GM12878 (cell line): ENCODE measurements at regions not wholly inside any gene's neighbourhood (a gene's known extent, or its start where the extent isn't known, plus 50 kb on each side); places are given as distances from the start of the nearest gene placed in this dataset.

ENCODE experiments used
- ATAC-seq: fragments of 200-7000 bp; cut with Tn5 transposase; 3 replicates; pipeline ENCODE4 v1.9.1; 2020; ENCODE audit warnings: mild to moderate bottlenecking, moderate library complexity
- BruUV-seq: library from RNA; stranded (reverse); fragments of 400-500 nt; replicated peaks from 2 replicates; lab custom pipeline; 2021; lab: Mats Ljungman, UMichigan
- CTCF ChIA-PET: fragments of 300-600 bp; sonication (Branson Sonifier 250); formaldehyde crosslinking; extraction: SDS; loops from one replicate; lab custom pipeline; 2021; ENCODE audit warnings: inconsistent platforms; lab: Yijun Ruan, JAX
- POLR2A ChIA-PET: fragments of 350-600 bp; formaldehyde crosslinking; extraction: SDS; loops from one replicate; lab custom pipeline; 2021; ENCODE audit warnings: inconsistent platforms; lab: Charles Lee
- RAD21 ChIA-PET: fragments of 300-600 bp; sonication (Branson Sonifier 250); formaldehyde crosslinking; loops from one replicate; lab custom pipeline; 2023; ENCODE audit warnings: antibody characterized with exemption; ENCODE audit not compliant: unreplicated experiment; lab: Charles Lee
- SMC1A ChIA-PET: fragments of 300-600 bp; sonication (Branson Sonifier 250); formaldehyde crosslinking; loops from one replicate; lab custom pipeline; 2023; ENCODE audit not compliant: unreplicated experiment, uncharacterized antibody; lab: Charles Lee
- DNase-seq: peaks from one replicate; pipeline ENCODE4 v3.0.0-alpha.2; 2011; ENCODE audit warnings: low read depth, low spot score
- FAIRE-seq: peaks from 3 replicates; lab custom pipeline; 2011; peaks lifted over from hg19 to GRCh38; lab: Jason Lieb, UNC
- H2AFZ ChIP-seq: 2 replicates; pipeline ENCODE4 v1.6.0; 2011; ENCODE audit warnings: low read depth, low read length, control low read depth; ENCODE audit not compliant: control insufficient read depth
- H3K27ac ChIP-seq: 2 replicates; pipeline ENCODE4 v1.5.1; 2011; ENCODE audit warnings: control low read depth; ENCODE audit not compliant: control insufficient read depth, insufficient read depth
- H3K27me3 ChIP-seq, 2 experiments: replicated peaks in 1 of 2; 2 replicates each; pipeline versions ENCODE4 v1.6.0 to v1.6.1; 2011; ENCODE audit warnings: low read length in 1 of 2; ENCODE audit not compliant: control insufficient read depth in 2 of 2, insufficient read depth in 2 of 2
- H3K36me3 ChIP-seq, 2 experiments: 2 replicates each; pipeline ENCODE4 v1.5.1; 2011; ENCODE audit warnings: low read length in 1 of 2; ENCODE audit not compliant: control insufficient read depth in 2 of 2, insufficient read depth in 2 of 2
- H3K4me1 ChIP-seq: 2 replicates; pipeline ENCODE4 v1.6.1; 2011; ENCODE audit warnings: mild to moderate bottlenecking, low read length, moderate library complexity, mixed read lengths; ENCODE audit not compliant: control insufficient read depth, insufficient read depth
- H3K4me2 ChIP-seq: 2 replicates; pipeline ENCODE4 v1.6.0; 2011; ENCODE audit warnings: control low read depth; ENCODE audit not compliant: control insufficient read depth, insufficient read depth
- H3K4me3 ChIP-seq: fragments of 200-600 bp; sonication (generic); 2 replicates; pipeline ENCODE4 v1.5.1; 2016
- H3K79me2 ChIP-seq: 2 replicates; pipeline ENCODE4 v1.6.0; 2011; ENCODE audit warnings: low read length; ENCODE audit not compliant: control insufficient read depth, insufficient read depth
- H3K9ac ChIP-seq: 2 replicates; pipeline ENCODE4 v1.8.0; 2011; ENCODE audit warnings: low read length, control low read depth, mixed read lengths; ENCODE audit not compliant: control insufficient read depth, insufficient read depth
- H3K9me3 ChIP-seq: replicated peaks from 3 replicates; pipeline ENCODE4 v1.5.1; 2011; ENCODE audit warnings: mild to moderate bottlenecking, low read length; ENCODE audit not compliant: control insufficient read depth, insufficient read depth
- H4K20me1 ChIP-seq: 2 replicates; pipeline ENCODE4 v1.6.0; 2011; ENCODE audit not compliant: control insufficient read depth, insufficient read depth
- ATF7 ChIP-seq: fragments of 450-650 bp; IDR thresholded peaks from 2 replicates; pipeline ENCODE4 v1.6.1; 2016; ENCODE audit warnings: low read depth, mild to moderate bottlenecking
- BMI1 ChIP-seq: fragments of 450-650 bp; IDR thresholded peaks from 2 replicates; pipeline ENCODE4 v1.6.1; 2016; ENCODE audit warnings: mild to moderate bottlenecking, moderate library complexity, borderline replicate concordance
- CREM ChIP-seq: IDR thresholded peaks from 2 replicates; pipeline ENCODE4 v1.6.1; 2014; ENCODE audit warnings: antibody characterized with exemption, low read depth
- ELK1 ChIP-seq: IDR thresholded peaks from 2 replicates; pipeline ENCODE4 v1.6.1; 2012; ENCODE audit warnings: low read depth, low read length, improper control_type of control experiment
- GABPA ChIP-seq: IDR thresholded peaks from 2 replicates; pipeline ENCODE4 v1.6.1; 2014; ENCODE audit warnings: antibody characterized with exemption, low read depth, mild to moderate bottlenecking, inconsistent platforms
- MYC ChIP-seq: IDR thresholded peaks from 2 replicates; pipeline ENCODE4 v1.6.1; 2011; ENCODE audit warnings: mild to moderate bottlenecking, low read length, moderate library complexity, inconsistent platforms; ENCODE audit not compliant: insufficient read depth, insufficient replicate concordance, insufficient read length, severe bottlenecking
- NKRF ChIP-seq: fragments of 450-650 bp; conservative IDR thresholded peaks from 2 replicates; pipeline ENCODE4 v1.6.1; 2017; ENCODE audit warnings: mild to moderate bottlenecking, moderate library complexity
- POLR2AphosphoS5 ChIP-seq: IDR thresholded peaks from 2 replicates; pipeline ENCODE4 v1.6.1; 2011; ENCODE audit warnings: mild to moderate bottlenecking, low read length, inconsistent platforms
- SMARCA5 ChIP-seq: fragments of 450-650 bp; IDR thresholded peaks from 2 replicates; pipeline ENCODE4 v1.6.1; 2017; ENCODE audit warnings: mild to moderate bottlenecking
- YY1 ChIP-seq: IDR thresholded peaks from 2 replicates; pipeline ENCODE4 v1.6.1; 2011; ENCODE audit warnings: low read depth, mild to moderate bottlenecking, low read length
- ZBED1 ChIP-seq: IDR thresholded peaks from 2 replicates; pipeline ENCODE4 v1.6.1; 2016; ENCODE audit warnings: borderline replicate concordance
- WGBS: methylation state at CpG from one replicate; pipeline ENCODE4 v1.1.6; 2016; ENCODE audit warnings: low lambda C conversion rate; ENCODE audit not compliant: insufficient replicate concordance, insufficient coverage; ENCODE audit errors: missing lambda C conversion rate; 5-methylcytosine and 5-hydroxymethylcytosine counted together
- in situ Hi-C: fragments of 300-500 bp; cut with MboI; formaldehyde crosslinking; loops from 9 replicates; pipeline ENCODE4 v1.14.3; 2018; ENCODE audit warnings: mixed read lengths
- intact Hi-C: fragments of 100-400 bp; cut with micrococcal nuclease; formaldehyde crosslinking; loops from one replicate; pipeline ENCODE4 v1.14.2; 2022; ENCODE audit not compliant: unreplicated experiment

GRCh38 chr1:188895611-188896010 is 1582.1 kb downstream of the BRINP3 start:
- H3K79me2 ChIP-seq, result no peaks in the 10 kb centered on the region
- no peaks in the 10 kb centered on the region for H4K20me1 ChIP-seq
- ChIA-PET SMC1A (no interaction called here), POLR2A (no interaction called here), RAD21 (no interaction called here), CTCF (no interaction called here)
- no peak overlapping the region for H2AFZ ChIP-seq
- H3K27ac ChIP-seq, result no peak overlapping the region
- intact Hi-C loops, result no loop called here
- TF ChIP-seq MYC, result no peak
- TF ChIP-seq GABPA, result no peak
- no peak for TF ChIP-seq ELK1
- TF ChIP-seq ZBED1, result no peak
- TF ChIP-seq SMARCA5, result no peak
- TF ChIP-seq ATF7, result no peak
- no peak for TF ChIP-seq POLR2AphosphoS5
- no peak for TF ChIP-seq BMI1
- no peak for TF ChIP-seq NKRF
- no peak for TF ChIP-seq YY1
- no peak for TF ChIP-seq CREM
- H3K36me3 ChIP-seq, result no peaks in the 10 kb centered on the region
- H3K4me3 ChIP-seq, result no peak overlapping the region
- ATAC-seq, result no peak
- H3K4me1 ChIP-seq, result no peaks in the 10 kb centered on the region
- no TSS peak for BruUV-seq
- in situ Hi-C loops, result no loop called here
- WGBS, result 8% methylated on average over 3 of the region's 3 CpGs
- DNase-seq, result no peak
- no peak for FAIRE-seq
- no peaks in the 10 kb centered on the region for H3K27me3 ChIP-seq
- H3K9me3 ChIP-seq, result no peaks in the 10 kb centered on the region
- H3K4me2 ChIP-seq, result no peak overlapping the region
- no peak overlapping the region for H3K9ac ChIP-seq
